ENCODE measurements at regions not wholly inside any gene's neighbourhood (a gene's known extent, or its start where the extent isn't known, plus 50 kb on each side); places are given as distances from the start of the nearest gene placed in this dataset.
"Not testable (repeated sequence)": the region's sequence is repeated elsewhere in the genome, so short reads cannot be mapped to it uniquely, and the experiment has no call there.

- peak; percentile 29 for DNase-seq
These were observed 514.7 kb upstream of the SGO1 start for GRCh38 chr3:20700714-20701113.

GRCh38 chr3:20698896-20699295 lies 512.9 kb upstream of the SGO1 start:
- DNase-seq, result no peak

GRCh38 chr3:20696388-20697150 lies 510.6 kb upstream of the SGO1 start:
- DNase-seq, result no peak

- DNase-seq, result no peak
These were observed 506.7 kb upstream of the SGO1 start for GRCh38 chr3:20692675-20693074.

- DNase-seq, result no peak
These were observed 497.9 kb upstream of the SGO1 start for GRCh38 chr3:20683910-20684309.

GRCh38 chr3:20682573-20682972 lies 496.6 kb upstream of the SGO1 start:
- DNase-seq, result no peak

- DNase-seq, result no peak
These were observed 495.1 kb upstream of the SGO1 start for GRCh38 chr3:20680990-20681628.

GRCh38 chr3:20673866-20674265 lies 487.9 kb upstream of the SGO1 start:
- DNase-seq, result no peak

- no peak for DNase-seq
These were observed 483.7 kb upstream of the SGO1 start for GRCh38 chr3:20669675-20670074.

GRCh38 chr3:20669184-20669583 lies 483.2 kb upstream of the SGO1 start:
- no peak for DNase-seq

GRCh38 chr3:20668411-20668810 lies 482.4 kb upstream of the SGO1 start:
- no peak for DNase-seq

- DNase-seq, result no peak
These were observed 480.1 kb upstream of the SGO1 start for GRCh38 chr3:20666091-20666490.

- no peak for DNase-seq
These were observed 472.5 kb upstream of the SGO1 start for GRCh38 chr3:20658491-20658890.

GRCh38 chr3:20657560-20657959 lies 471.6 kb upstream of the SGO1 start:
- DNase-seq, result no peak

- DNase-seq, result no peak
These were observed 466.4 kb upstream of the SGO1 start for GRCh38 chr3:20652231-20652986.

- no peak for DNase-seq
These were observed 462.9 kb upstream of the SGO1 start for GRCh38 chr3:20648921-20649381.

GRCh38 chr3:20648294-20648693 lies 462.3 kb upstream of the SGO1 start:
- no peak for DNase-seq

- DNase-seq, result no peak
These were observed 460.4 kb upstream of the SGO1 start for GRCh38 chr3:20646425-20646824.

- DNase-seq, result no peak
These were observed 459.3 kb upstream of the SGO1 start for GRCh38 chr3:20645340-20645739.

- no peak for DNase-seq
These were observed 451.7 kb upstream of the SGO1 start for GRCh38 chr3:20637729-20638128.

GRCh38 chr3:20622304-20622703 lies 436.3 kb upstream of the SGO1 start:
- no peak for DNase-seq

- not testable (repeated sequence) for DNase-seq
These were observed 432.6 kb upstream of the SGO1 start for GRCh38 chr3:20618621-20619020.

GRCh38 chr3:20618181-20618580 lies 432.2 kb upstream of the SGO1 start:
- not testable (repeated sequence) for DNase-seq

- not testable (repeated sequence) for DNase-seq
These were observed 430.0 kb upstream of the SGO1 start for GRCh38 chr3:20615982-20616381.
